SK-N-SH treated with all-trans-retinoic acid at 6 μM for 48 hours (cell line): ENCODE measurements at regions not wholly inside any gene's neighbourhood (a gene's known extent, or its start where the extent isn't known, plus 50 kb on each side); places are given as distances from the start of the nearest gene placed in this dataset.

Experiments used
- ATAC-seq: fragments of 200-7000 bp; cut with Tn5 transposase; 3 replicates; pipeline ENCODE4 v1.9.1; 2020; ENCODE audit warnings: mild to moderate bottlenecking, moderate library complexity
- ARNTL ChIP-seq: fragments of 450-650 bp; formaldehyde crosslinking; IDR thresholded peaks from 2 replicates; pipeline ENCODE4 v1.5.0; 2020; ENCODE audit warnings: low read depth, mild to moderate bottlenecking, moderate library complexity, borderline replicate concordance
- BACH2 ChIP-seq: fragments of 250-450 bp; sonication (Bioruptor Pico); IDR thresholded peaks from 2 replicates; pipeline ENCODE4 v1.9.0; 2021; ENCODE audit warnings: mild to moderate bottlenecking, borderline replicate concordance
- CSDC2 ChIP-seq: fragments of 250-450 bp; sonication (Bioruptor Pico); IDR thresholded peaks from 2 replicates; pipeline ENCODE4 v1.5.0; 2020; ENCODE audit warnings: mild to moderate bottlenecking, moderate library complexity
- CSRNP3 ChIP-seq: fragments of 250-450 bp; sonication (Bioruptor Pico); IDR thresholded peaks from 2 replicates; pipeline ENCODE4 v1.5.1; 2021; ENCODE audit warnings: mild to moderate bottlenecking, moderate library complexity
- ESRRG ChIP-seq: fragments of 250-450 bp; sonication (Bioruptor Pico); IDR thresholded peaks from 2 replicates; pipeline ENCODE4 v1.6.1; 2021; ENCODE audit warnings: mild to moderate bottlenecking
- OSR1 ChIP-seq: fragments of 250-450 bp; sonication (Bioruptor Pico); IDR thresholded peaks from 2 replicates; pipeline ENCODE4 v1.8.0; 2022; ENCODE audit warnings: moderate library complexity, mild to moderate bottlenecking, inconsistent platforms
- POU6F1 ChIP-seq: fragments of 250-450 bp; sonication (Bioruptor Pico); IDR thresholded peaks from 2 replicates; pipeline ENCODE4 v1.8.0; 2021; ENCODE audit warnings: low read depth, mild to moderate bottlenecking, moderate library complexity, borderline replicate concordance
- PPARA ChIP-seq: fragments of 250-450 bp; sonication (Bioruptor Pico); IDR thresholded peaks from 2 replicates; pipeline ENCODE4 v1.5.0; 2020; ENCODE audit warnings: mild to moderate bottlenecking, borderline replicate concordance
- RARB ChIP-seq: fragments of 250-450 bp; sonication (Bioruptor Pico); IDR thresholded peaks from 2 replicates; pipeline ENCODE4 v1.8.0; 2021; ENCODE audit warnings: mild to moderate bottlenecking, moderate library complexity
- SNAI2 ChIP-seq: fragments of 250-450 bp; sonication (Bioruptor Pico); IDR thresholded peaks from 2 replicates; pipeline ENCODE4 v1.5.0; 2020; ENCODE audit warnings: mild to moderate bottlenecking, moderate library complexity
- TCF4 ChIP-seq: fragments of 250-450 bp; sonication (Bioruptor Pico); IDR thresholded peaks from 2 replicates; pipeline ENCODE4 v1.8.0; 2021; ENCODE audit warnings: mild to moderate bottlenecking, moderate library complexity, borderline replicate concordance
- TOX ChIP-seq: fragments of 250-450 bp; sonication (Bioruptor Pico); IDR thresholded peaks from 2 replicates; pipeline ENCODE4 v1.8.0; 2021; ENCODE audit warnings: mild to moderate bottlenecking, moderate library complexity, borderline replicate concordance
- ZC3H10 ChIP-seq: fragments of 250-450 bp; sonication (Bioruptor Pico); IDR thresholded peaks from 2 replicates; pipeline ENCODE4 v1.5.1; 2021; ENCODE audit warnings: mild to moderate bottlenecking, moderate library complexity
- ZFP3 ChIP-seq: fragments of 250-450 bp; sonication (Bioruptor Pico); IDR thresholded peaks from 2 replicates; pipeline ENCODE4 v1.5.0; 2020; ENCODE audit warnings: mild to moderate bottlenecking, moderate library complexity
- ZFP30 ChIP-seq: fragments of 450-650 bp; formaldehyde crosslinking; IDR thresholded peaks from 2 replicates; pipeline ENCODE4 v1.5.0; 2022; ENCODE audit warnings: mild to moderate bottlenecking, moderate library complexity
- ZNF565 ChIP-seq: fragments of 450-650 bp; formaldehyde crosslinking; conservative IDR thresholded peaks from 2 replicates; pipeline ENCODE4 v1.5.0; 2020; ENCODE audit warnings: low read depth, mild to moderate bottlenecking, moderate library complexity
- ZNF70 ChIP-seq: fragments of 450-650 bp; formaldehyde crosslinking; IDR thresholded peaks from 2 replicates; pipeline ENCODE4 v1.5.0; 2020; ENCODE audit warnings: mild to moderate bottlenecking, moderate library complexity
- ZNF8 ChIP-seq: fragments of 450-650 bp; formaldehyde crosslinking; IDR thresholded peaks from 2 replicates; pipeline ENCODE4 v1.5.0; 2020; ENCODE audit warnings: mild to moderate bottlenecking, moderate library complexity
- TF ChIP-seq, protein P1 (sequence below): fragments of 250-450 bp; sonication (Bioruptor Pico); IDR thresholded peaks from 2 replicates; pipeline ENCODE4 v1.8.0; 2020; ENCODE audit warnings: mild to moderate bottlenecking, moderate library complexity, borderline replicate concordance
- TF ChIP-seq, protein P2 (sequence below): fragments of 250-450 bp; sonication (Bioruptor Pico); IDR thresholded peaks from 2 replicates; pipeline ENCODE4 v1.5.0; 2020; ENCODE audit warnings: mild to moderate bottlenecking, moderate library complexity

GRCh38 chr3:72128921-72129320 is 344.0 kb upstream of the PROK2 start:
- ATAC-seq: no peak

GRCh38 chr3:72127844-72128243 is 342.9 kb upstream of the PROK2 start:
- ATAC-seq: no peak

More at GRCh38 chr3:72128921-72129320, 344.0 kb upstream of the PROK2 start:
- no peak for TF ChIP-seq POU6F1 (CRISPR knock-in tag)
- no peak for TF ChIP-seq RARB (CRISPR knock-in tag)
- TF ChIP-seq BACH2: no peak
- TF ChIP-seq TOX (CRISPR knock-in tag): no peak
- TF ChIP-seq ARNTL (CRISPR knock-in tag): no peak
- TF ChIP-seq, protein P1, sequence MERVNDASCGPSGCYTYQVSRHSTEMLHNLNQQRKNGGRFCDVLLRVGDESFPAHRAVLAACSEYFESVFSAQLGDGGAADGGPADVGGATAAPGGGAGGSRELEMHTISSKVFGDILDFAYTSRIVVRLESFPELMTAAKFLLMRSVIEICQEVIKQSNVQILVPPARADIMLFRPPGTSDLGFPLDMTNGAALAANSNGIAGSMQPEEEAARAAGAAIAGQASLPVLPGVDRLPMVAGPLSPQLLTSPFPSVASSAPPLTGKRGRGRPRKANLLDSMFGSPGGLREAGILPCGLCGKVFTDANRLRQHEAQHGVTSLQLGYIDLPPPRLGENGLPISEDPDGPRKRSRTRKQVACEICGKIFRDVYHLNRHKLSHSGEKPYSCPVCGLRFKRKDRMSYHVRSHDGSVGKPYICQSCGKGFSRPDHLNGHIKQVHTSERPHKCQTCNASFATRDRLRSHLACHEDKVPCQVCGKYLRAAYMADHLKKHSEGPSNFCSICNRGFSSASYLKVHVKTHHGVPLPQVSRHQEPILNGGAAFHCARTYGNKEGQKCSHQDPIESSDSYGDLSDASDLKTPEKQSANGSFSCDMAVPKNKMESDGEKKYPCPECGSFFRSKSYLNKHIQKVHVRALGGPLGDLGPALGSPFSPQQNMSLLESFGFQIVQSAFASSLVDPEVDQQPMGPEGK (CRISPR knock-in tag): no peak
- TF ChIP-seq, all 23 proteins: peak for 0

DNA sequence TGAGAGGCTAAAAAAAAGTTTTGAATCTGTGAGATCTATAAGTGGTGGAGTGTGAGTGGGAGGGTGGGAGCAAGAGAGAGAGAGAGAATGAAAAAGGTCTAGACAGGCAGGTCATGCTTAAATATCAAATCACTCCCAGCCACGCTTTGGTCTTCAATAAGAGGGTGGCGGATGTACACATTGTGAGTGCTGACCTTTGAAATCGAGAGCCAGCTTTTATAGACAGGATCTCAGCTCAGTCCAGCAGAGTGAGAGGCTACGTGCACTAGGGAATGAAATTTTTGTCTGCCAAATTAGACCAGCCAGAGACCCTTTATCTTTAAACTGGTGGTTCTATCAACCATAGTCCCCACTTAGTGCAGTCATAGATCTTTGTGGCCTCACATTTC is 342.3 kb upstream of the PROK2 start:
- no peak for ATAC-seq
- no peak for TF ChIP-seq CSRNP3
- no peak for TF ChIP-seq ZFP3 (CRISPR knock-in tag)
- TF ChIP-seq, protein P1 (CRISPR knock-in tag): no peak
- TF ChIP-seq TOX (CRISPR knock-in tag): no peak
- TF ChIP-seq RARB (CRISPR knock-in tag): no peak
- TF ChIP-seq ZNF565 (CRISPR knock-in tag): no peak

More at GRCh38 chr3:72127844-72128243, 342.9 kb upstream of the PROK2 start:
- TF ChIP-seq OSR1 (CRISPR knock-in tag): no peak
- TF ChIP-seq ZFP30 (CRISPR knock-in tag): no peak
- TF ChIP-seq ZNF70 (CRISPR knock-in tag): no peak
- TF ChIP-seq, all 23 proteins: peak for 0

DNA sequence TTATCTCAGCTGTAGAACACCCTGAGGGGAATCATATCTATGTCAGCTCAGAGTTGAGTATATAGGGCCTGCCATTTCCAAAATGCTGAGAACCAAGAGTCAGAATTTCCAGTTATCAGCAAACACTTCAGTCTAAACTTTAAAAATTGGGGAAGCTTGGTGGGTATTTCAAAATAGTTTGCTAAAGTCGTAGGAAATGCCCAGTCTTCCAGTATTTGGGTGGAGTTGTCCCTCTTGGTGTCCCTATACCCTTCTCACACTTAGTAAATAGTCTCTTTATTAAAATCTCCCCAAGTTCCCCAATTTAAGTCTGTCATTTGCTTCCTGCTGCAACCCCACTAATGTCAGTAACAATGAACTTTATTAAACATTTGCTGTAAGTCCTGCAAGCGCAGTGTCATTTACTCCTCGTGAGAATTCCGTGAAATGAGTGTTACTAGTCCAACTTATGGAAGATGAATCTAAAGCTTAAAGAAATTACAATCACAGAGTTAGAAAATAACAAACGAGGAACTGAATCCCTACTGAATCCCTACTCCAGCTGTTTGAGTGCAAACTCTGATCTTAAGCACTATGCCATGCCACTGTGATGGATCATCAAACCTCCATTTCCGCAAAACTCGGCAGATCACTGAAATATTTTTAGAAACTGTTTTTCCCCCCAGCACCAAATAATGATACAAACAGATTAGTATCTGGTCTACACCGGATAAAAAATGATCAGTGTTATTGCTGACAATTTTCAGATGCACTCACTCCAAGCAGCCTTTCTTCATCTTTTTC is 341.7 kb upstream of the PROK2 start:
- no peak for ATAC-seq
- TF ChIP-seq BACH2 (no peak), CSDC2 (CRISPR knock-in tag) (no peak), PPARA (CRISPR knock-in tag) (no peak), TCF4 (CRISPR knock-in tag) (no peak), ESRRG (no peak), ZFP3 (CRISPR knock-in tag) (no peak), SNAI2 (CRISPR knock-in tag) (no peak), TOX (CRISPR knock-in tag) (no peak), RARB (CRISPR knock-in tag) (no peak), ZNF8 (CRISPR knock-in tag) (no peak), ZNF565 (CRISPR knock-in tag) (no peak), POU6F1 (CRISPR knock-in tag) (no peak), ZC3H10 (CRISPR knock-in tag) (no peak), ZFP30 (CRISPR knock-in tag) (no peak)
- TF ChIP-seq, protein P2, sequence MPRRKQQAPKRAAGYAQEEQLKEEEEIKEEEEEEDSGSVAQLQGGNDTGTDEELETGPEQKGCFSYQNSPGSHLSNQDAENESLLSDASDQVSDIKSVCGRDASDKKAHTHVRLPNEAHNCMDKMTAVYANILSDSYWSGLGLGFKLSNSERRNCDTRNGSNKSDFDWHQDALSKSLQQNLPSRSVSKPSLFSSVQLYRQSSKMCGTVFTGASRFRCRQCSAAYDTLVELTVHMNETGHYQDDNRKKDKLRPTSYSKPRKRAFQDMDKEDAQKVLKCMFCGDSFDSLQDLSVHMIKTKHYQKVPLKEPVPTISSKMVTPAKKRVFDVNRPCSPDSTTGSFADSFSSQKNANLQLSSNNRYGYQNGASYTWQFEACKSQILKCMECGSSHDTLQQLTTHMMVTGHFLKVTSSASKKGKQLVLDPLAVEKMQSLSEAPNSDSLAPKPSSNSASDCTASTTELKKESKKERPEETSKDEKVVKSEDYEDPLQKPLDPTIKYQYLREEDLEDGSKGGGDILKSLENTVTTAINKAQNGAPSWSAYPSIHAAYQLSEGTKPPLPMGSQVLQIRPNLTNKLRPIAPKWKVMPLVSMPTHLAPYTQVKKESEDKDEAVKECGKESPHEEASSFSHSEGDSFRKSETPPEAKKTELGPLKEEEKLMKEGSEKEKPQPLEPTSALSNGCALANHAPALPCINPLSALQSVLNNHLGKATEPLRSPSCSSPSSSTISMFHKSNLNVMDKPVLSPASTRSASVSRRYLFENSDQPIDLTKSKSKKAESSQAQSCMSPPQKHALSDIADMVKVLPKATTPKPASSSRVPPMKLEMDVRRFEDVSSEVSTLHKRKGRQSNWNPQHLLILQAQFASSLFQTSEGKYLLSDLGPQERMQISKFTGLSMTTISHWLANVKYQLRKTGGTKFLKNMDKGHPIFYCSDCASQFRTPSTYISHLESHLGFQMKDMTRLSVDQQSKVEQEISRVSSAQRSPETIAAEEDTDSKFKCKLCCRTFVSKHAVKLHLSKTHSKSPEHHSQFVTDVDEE (CRISPR knock-in tag): no peak
- TF ChIP-seq, protein P1 (CRISPR knock-in tag): no peak
